CD4-positive, alpha-beta T cell treated with Interleukin-10 for 1 hour (primary cell): ENCODE measurements at regions not wholly inside any gene's neighbourhood (a gene's known extent, or its start where the extent isn't known, plus 50 kb on each side); places are given as distances from the start of the nearest gene placed in this dataset.

ENCODE experiments used
- DNase-seq: peaks from one replicate; pipeline ENCODE4 v3.0.0-alpha.2; 2020

DNA sequence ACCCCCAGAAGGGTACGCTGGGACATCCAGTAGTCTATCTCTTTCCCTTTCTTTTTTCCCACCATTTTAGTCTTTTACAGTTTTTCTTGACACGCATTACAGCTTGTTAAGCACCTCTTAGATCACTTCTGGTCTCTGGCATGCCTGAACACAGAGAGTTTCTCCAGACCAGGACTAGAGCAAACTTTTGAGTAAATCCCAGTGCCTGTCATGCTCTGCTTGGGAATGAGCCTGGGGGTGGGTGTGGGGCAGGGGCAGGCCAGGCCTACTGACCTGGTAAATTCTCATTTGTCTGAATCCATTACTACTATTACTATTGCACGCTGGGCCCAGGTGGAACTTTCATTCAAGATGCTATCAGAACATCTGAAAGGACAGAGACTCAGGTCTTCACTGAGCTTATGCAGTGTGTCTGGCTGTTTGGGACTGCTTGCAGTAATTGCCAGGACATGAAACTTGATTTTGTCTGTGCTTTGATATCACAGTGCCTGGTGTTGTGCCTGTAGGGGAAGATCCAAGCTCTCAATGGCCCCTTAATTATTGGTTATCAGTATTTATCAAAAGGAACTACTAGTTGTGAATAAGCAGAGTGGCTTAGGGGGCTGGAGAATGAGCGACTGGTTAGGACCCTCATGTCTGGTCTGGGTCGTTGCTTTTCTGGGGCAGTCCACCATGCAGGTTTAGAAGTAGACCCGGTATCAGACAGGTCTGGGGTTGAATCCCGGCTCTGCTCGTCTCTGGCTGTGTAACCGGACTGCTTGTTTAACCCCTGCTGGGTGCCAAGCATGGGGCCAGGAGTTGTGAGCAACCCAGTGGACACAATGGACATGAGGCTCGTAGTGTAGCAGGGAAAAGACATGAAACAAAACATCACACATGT is 196.1 kb upstream of the TLE3 start:
- no peak for DNase-seq

DNA sequence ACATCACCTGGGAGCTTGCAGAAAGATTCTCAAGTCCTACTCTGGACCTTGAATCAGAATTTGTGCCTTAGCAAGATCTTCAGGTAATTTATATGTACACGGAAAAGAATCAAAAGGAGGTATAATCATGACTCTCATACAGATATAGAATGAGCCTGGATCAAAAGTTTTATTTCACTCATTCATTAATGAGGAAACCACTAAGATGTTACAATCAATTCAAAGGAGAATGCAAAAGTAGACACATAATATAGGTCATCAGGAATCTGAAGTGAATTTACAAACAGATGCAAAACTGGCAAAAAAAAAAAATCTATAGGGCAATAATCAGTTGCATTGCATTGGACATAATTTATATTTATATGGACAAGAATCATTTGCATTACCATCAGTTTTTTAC is 195.4 kb upstream of the TLE3 start:
- DNase-seq, result no peak

DNA sequence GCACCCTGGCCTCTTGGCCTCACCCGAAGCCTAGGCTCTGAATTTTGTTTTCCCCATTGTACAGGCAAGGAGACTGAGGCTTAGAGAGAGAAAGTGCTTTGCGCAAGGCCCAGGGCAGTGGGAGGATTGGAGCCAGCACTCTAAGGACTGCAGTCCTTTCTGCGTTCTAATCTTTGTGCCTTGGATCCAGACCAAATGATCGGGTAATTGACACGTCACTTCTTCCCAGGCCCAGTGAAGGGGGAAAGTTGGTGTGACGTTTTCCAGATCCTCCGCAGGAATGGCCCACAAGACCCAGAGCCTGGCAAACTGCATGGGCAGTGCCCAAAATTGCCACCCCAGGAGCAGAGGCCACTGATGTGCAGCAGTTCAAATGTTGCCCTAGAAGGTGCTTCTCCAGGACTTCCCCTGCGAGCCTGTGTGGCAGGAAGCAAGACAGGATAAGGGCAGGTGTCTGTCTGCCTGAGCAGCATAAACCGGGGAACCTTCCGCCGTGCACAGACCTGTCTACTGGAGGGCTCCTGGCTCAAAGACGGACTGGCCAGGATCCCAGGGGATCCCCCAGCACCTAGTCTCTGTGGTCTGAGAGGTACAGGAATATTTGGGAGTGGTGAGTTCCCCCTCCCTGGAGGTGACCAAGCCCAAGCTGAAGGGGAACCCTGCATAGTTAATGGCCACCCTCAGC is 194.5 kb upstream of the TLE3 start:
- no peak for DNase-seq

DNA sequence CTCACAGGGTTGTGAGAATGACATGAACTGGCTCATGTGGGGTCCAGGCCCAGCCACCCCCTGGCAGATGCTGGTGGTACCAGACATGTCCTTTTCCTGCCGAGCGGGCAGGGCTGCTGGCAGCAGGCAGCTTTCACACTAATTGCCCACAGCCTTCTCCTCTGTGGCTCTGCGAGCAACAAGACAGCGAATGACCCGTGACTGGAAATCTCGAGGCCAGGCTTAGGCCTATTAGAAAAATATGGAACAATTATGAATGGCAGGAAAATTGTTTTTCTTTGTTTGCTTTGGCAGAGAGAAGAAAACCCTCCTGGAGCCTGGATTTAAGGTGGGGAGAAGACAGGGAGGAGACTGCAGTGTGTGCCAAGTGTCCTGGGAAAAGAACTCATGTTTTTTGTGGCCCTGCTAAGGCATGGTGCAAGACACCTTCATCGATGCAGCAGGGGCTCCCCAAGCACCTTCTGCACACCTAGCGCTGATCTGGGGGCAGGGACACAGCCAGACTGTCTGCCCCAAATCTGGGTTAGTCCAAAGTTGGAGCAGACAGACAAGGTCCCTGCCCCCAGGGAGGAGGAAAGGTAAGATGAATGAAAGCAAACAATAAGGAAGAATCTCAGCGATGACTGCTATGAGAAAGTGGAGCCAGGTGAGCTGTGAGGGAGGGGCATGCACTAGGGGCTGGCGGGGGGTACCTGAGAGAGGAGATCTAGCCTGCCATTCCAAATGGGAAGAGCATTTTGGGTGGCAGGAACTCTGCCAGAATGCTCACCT is 193.8 kb upstream of the TLE3 start:
- DNase-seq, result no peak

DNA sequence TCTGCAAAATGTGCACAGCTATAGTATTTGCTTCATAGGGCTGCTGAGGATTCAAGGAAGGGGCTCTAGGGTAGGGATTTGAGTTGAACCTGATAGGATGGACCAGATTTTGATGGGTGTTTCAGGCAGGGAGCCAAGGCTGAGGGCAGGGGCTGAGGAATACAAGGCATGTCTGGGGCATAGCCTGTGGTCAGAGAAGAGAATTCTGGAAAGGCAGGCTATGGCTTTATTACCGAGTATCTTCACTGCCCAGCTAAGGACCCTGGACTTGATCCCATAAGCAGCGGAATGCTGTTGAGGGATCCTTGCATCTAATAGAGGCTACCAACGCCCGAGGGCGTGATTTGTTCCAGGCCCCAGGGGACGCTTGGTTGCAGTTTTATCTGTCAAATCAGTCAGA is 193.0 kb upstream of the TLE3 start:
- no peak for DNase-seq

DNA sequence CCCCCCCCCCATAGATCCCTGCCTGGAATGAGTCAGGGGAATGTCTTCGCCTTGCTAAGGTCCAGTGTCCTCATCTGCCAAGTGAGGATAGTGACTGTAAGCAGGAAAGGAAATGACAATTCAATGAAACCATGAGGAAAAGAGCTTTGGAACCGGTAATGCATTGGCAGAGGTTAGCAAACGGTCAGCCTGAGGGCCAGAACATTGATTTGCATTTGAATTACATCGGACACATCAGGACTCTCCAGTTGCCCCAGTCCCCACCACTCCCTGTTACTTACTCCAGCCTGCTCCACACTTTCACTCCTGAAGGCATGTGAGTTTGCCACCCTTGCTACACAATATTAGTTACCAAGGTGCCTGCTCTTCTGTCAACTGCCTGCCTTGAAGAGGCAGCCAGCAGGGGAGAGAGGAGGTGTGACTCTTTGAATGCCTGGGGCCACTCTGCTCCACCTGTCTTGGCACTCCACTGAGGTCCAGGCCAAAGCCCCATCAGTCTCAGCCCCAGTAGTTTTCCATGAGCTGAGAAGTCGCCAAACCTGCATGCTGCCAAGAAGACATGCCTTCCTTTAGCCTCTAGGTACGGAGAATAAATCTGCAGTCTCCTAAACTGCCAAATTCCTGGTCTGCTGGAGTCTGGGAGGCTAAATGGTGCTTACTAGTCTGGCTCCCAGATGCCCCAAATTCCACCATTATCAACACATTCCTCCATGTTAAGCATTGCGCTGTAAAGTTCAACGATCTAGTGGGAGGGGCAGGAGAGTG is 191.7 kb upstream of the TLE3 start:
- DNase-seq, result no peak

DNA sequence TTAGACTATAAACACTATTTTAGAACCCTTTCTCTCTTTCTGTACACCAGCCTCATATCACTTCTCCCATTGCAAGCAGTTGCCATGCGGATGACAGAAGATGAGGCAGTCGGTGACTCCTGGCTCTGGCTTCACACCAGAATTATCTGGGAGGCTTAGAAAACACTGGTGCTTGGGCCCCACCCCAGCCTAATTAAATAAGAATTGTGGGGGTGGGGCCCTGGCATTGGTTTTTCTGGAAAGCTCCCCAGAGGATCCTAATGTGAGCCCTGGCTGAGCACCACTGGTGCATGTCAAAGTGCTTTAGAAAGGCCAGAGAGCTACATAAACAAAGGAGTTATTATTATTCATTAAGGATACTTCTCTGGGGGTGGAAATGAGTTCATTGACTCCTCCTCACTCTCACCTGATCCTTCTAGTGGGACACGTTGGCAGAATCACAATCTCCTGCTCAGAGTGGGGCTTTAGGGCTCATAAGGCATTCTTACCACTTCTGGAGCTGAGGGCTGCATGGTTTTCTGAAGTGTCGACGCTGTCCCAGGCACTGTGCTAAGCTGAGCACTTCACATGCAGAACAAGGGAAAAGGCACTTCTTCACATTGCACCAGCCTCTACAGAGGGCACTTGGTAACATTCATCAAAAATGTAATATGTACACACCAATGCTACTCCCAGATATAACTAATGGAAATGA is 188.5 kb upstream of the TLE3 start:
- no peak for DNase-seq

DNA sequence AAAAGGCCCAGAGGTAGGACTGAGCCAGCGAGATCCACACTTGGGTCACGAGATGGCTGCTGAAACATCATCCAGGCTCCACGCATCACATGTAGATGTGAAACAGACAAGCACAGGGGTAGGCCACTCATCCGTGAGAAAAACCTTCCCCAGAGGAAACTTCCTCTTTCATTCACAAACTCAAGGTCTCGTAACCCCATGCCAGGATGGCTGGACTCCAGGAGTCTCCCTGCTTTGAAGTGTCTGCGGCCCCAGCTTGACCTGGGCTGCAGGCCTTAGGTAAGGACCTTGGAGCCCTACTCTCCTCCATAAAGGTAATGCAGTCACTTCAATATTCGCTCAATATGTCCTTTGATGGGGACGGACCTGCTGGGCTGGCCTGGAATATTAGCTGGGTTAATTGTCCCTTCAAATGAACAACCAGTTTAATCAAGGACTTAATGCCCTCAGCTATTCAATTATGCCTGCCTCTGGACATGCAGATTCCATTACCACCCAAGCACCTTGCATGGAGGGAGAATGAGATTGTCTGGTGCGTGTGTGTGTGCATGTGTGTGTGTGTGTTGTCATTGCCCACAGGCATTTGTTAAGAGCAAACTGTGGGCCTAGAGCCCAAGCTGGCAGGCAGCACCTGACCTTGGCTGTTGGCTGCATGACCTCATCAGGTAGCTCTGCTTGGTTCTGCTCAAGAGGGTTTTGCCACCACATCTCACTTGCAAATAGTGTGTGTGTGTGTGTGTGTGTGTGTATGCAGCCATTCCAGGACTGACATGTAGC is 186.9 kb upstream of the TLE3 start:
- no peak for DNase-seq

DNA sequence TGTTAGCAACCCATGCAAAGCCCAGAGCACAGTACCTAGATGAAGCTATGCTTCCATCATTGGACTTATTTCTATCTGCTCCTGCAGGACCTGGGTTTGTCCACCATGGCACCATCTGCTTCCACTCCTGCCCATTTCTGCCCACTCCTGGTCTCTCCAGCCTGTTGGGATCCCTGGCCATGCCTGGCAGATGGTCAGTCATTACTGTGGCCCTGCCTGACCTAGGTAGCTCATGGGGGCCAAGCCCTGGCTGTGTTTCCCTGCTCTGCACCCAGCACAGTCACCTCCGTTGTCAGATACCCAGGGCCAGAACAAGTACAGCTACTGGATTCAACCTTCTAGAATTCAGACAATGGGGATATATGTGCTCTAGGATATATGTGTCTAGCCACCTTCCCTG is 185.8 kb upstream of the TLE3 start:
- DNase-seq, result no peak

DNA sequence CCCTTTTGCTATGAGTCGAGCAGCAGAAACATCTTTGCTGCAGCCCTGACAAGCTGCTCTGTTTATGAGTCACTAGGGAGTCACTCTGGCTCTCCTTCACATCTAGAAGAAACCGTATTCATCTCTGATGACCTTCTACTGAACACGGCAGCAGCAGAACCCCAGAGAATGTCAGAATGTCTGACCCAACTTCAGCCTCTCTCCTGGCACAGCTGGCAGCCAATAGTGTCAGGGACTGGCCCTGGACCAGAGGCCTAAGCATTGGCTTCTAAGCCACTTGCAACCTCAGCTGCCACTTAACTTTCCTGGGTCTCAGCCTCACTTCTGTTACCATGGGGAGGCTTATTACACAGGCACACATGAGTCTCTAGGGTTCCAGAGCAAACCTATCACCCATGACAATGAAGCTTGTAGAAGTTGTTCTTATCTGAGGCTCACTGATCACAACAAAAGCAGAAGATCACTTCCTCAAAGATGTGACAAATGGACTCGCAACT is 184.1 kb upstream of the TLE3 start:
- DNase-seq, result no peak

DNA sequence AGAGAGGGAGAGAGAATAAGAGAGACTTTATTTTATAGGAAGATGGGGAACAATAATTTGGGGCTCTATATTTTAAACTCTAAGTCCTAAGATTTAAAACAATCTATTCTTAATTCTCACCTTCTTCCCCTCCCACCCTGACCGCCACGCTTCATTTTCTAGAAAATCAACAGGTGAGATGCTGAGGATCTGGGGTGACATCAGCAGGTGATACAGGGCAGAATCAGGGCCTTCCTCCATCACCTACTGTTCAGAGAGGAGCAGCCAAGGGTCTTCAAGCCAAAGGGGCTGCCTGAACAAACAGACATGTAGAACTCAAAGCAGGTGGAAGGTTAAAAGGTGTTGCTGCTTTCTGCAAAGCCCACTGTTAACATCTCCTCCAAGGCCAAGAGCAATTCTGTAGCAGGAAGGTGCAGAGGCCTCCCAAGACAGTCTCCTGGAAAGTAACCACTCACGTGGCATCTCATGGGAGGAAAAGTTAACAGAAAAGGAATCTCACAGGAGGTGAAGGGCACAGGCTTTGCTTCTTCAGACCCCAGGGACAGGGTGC is 183.6 kb upstream of the TLE3 start:
- DNase-seq, result no peak

DNA sequence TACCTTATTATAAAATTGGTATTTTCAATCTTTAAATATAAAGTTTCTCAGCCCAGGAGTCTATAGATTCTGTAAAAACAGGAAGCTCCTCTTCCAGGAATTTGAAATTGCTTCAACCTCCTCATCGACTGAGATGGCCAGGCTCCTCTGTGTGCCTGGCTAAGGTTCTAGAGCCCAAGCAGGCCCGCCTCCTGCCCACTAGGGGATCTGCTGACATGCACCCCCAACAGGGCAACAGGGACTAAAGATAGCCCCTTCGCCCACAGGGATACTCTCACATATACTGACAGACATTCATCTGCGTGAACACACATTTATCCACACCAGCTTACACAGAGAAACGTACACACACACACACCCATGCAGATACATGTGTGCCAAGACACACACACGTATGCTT is 183.1 kb upstream of the TLE3 start:
- DNase-seq, result no peak

DNA sequence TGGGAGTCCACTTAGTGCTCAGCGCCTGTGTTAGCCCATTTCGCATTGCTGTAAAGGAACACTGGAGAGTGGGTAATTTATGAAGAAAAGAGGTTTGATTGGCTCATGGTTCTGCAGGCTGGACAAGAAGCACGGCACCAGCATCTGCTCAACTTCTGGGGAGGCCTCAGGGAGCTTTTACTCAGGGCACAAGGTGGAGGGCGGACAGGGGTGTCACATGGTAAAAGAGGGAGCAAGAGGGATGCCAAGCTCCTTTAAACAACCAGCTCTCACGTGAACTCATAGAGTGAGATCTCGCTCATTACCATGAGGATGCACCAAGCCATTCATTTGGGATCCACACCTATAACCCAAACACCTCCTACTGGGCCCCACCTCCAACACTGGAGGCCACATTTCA is 181.4 kb upstream of the TLE3 start:
- no peak for DNase-seq

DNA sequence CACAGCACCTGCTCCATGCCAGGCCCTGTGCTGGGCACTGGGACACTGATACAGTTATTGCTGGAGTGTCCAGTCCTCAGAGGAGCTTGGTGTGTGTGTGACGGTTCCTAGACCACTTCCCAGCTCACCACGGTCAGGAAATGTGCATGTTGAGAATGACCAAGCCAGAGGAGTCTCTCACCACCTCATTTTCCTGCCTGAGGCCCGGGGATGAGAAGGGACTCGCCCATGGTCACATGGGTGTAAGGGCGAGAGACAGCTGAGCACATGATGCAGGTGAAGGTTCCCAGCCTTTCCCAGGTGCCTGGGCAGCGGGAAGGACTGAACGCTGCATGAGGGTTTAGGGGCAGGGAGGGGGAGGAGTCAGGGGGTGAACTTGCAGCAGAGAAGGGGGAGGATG is 180.9 kb upstream of the TLE3 start:
- DNase-seq, result no peak

DNA sequence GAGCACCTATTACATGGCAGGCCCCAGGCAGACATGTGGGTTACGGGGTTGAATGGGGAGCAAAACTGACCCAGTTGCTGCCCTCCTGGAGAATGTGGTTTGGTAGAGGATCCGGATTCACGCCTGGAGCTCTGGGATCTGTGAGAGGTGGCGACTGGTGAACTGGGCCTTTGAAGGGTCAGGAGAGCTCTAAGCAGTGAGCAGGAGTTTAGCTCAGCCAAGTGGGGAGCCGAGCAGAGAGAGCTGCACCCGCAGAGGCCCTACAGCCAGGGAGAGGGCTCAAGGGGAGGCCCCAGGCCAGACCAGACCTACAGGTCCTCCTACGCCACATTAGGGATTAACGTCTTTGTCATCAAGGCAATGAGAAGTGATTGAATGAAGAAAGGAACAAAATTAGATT is 179.8 kb upstream of the TLE3 start:
- DNase-seq, result no peak

DNA sequence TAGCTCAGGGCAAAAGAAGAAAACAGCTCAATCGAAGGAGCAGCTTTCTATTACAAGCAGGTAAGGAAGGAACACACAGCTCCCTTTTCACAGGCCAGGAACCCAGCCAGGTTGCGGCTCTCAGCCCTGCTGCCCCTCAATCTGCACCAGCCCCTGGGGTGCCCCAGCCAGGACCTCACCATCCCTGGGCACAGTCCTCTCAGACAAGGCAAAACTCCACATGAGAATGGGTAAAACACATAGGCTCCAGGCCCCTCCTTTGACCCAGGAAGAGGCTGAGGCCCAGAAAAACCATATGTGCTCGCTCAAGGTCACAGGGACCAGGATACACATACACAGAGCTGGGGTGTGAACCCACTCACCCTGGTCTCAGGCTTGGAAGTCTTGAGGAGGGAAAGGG is 178.7 kb upstream of the TLE3 start:
- no peak for DNase-seq

DNA sequence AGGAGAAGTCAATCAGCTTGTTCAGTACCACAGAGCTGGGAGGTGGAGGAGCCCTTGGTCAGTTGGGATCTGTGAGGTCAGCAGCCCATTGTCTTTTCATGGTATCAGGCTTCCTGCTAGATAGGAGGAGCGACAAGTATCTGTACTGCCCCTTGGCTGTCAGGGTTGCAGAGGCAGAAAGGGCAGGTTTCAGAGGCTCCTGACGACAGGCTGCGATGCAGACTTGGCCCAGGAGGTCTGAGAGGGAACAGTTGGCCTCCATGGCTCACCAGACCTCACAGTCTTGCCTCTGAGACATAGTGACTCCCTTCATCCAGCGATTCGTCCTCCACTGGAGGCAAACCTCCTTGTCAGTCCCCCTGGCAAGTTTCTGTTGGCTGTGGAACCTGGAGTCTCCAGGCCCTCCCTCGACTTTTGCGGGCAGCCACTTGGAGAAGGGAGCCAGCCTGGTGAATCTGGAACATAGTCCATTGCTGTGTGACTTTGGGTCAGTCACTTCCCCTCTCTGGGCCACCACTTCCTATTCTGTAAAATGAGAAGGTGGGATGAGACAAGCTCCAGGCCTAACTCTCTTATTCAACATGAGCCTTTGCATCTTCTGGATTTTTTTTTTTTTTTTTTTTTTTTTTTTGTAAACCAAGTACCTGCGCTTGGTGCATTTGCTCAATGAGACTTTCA is 177.9 kb upstream of the TLE3 start:
- no peak for DNase-seq

DNA sequence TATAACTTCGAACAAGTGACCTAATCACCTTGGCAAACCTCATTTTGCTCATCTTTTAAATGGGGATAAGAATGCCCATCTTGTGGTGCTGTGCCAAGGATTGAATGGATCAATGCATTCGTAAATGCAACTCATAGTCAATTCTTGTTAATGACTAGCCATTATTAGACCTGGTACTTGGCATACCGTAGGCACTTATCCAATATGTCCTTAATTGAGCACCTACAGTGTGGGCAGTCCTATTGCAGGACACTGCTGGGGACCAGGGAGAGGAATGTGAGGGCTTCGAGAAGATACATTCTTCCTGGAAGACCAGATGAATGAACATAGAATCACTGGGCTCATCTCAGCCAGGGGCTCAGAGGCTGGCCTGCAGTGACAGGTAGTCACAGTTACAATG is 177.2 kb upstream of the TLE3 start:
- no peak for DNase-seq

DNA sequence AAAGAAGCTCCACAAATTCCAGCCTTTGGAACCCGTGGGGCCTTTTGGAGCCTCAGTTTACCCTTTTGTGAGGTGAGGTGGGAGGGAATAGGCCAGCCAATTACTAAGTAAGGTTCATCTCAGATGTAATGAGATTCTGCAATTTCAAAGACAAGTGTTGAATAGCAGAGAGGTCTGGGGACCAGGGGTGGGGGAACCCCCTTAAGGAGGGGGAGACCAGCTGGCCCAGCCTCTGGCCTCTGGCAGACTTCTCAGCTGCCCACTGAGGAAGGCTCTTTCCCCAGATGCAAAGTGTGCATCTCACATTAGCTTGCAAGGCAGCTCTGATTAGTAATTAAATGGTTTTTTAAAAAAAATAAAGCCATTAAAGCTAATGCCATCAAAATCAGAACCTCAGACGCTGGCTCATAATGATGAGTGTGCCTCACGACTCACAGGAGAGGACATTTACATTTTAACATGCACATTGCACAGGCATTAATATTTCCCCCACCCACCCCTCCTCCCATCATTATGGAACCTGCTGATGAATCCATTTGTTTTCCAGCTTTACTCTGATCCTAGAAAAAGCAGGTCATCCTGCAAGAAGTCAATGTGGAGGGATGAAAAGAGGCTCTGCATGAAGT is 176.7 kb upstream of the TLE3 start:
- no peak for DNase-seq

DNA sequence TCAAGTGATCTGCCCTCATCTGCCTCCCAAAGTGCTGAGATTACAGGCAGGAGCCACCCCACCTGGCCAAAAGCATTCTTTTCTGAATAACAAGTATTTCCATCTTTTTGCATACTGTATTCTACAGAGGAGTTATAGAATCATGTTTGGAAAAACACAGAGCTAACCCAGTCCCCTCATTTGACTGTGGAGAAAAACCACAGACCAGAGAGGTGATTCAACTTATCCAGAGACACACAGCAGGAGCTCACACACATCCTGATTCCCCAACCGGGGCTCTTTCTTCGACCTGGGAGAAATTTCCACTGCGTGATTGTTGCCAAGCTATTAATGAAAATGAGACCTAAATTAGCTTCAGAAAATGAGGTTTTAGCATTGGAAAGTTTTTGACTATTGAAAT is 176.1 kb upstream of the TLE3 start:
- DNase-seq, result no peak
